Kidney capillary endothelial cell (primary cell): ENCODE measurements at regions not wholly inside any gene's neighbourhood (a gene's known extent, or its start where the extent isn't known, plus 50 kb on each side); places are given as distances from the start of the nearest gene placed in this dataset.
A peak's percentile ranks its signal among the peaks of the same experiment; 100 is the strongest.
"Not testable (repeated sequence)": the region's sequence is repeated elsewhere in the genome, so short reads cannot be mapped to it uniquely, and the experiment has no call there.

ENCODE experiments used
- DNase-seq: peaks from one replicate; pipeline ENCODE4 v3.0.0-alpha.2; 2018; ENCODE audit warnings: low spot score

DNA sequence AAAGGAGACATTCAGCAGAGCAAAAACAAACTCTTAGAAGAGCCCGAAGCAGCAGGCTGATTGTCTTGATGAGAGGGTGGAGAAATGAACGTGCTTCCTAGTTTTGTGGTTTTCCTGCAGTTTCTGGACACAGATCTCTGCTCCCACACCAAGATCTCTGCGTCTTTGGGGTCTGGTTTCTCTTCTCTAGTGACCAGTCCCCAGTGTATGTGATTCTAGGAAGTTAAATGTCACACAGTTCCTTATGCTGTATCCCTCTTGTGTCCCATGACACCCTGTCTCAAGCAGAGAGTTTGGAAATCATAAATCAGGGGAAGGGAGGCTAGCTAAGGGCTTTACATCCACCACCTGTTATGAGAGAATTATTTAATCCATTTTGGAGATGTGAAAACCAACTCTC, 55.4 kb upstream of the KLF14 start:
- DNase-seq: no peak

- DNase-seq: no peak
Observed at GRCh38 chr7:130791746-130792145, 57.7 kb upstream of the KLF14 start.

DNA sequence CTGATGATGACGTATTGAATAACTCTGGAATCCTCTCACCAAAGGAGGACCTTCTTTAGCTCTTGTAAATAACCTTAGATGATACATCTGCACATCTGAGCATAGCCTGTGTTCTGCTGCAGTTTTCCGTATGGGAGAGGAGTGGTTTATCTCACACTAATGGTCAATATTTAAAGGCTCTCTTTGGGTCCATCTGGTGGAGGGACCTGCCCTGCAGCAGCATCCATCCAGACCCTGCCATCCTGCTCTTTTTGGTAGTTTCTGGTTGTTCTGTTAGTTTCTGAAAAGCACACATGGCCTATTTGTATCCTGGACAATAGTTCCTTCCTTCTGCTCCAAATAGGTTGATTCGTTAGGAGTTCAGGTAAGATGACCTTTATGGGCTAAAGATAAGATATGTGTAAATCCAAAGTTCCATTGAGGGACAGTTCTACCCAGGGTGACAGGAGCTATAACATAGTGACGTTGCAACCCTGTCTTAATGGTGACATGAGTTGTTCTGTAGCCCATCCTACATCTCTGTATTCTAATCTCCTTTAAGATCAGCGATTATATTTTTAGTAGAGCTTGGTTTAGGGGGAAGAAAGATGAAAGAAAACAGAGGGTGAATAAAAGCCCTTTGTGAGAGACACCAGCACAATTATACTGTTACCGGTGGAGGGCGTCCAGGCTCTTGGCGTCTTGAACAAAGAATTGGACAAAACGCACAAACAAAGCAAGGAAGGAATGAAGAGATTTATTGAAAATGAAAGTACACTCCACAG, 60.0 kb upstream of the KLF14 start:
- DNase-seq: no peak

- DNase-seq: no peak
Observed at GRCh38 chr7:130794619-130794922, 60.6 kb upstream of the KLF14 start.

GRCh38 chr7:130796425-130796824, 62.4 kb upstream of the KLF14 start:
- DNase-seq: not testable (repeated sequence)

- no peak for DNase-seq
Observed at GRCh38 chr7:130803127-130803526, 69.1 kb upstream of the KLF14 start.

DNA sequence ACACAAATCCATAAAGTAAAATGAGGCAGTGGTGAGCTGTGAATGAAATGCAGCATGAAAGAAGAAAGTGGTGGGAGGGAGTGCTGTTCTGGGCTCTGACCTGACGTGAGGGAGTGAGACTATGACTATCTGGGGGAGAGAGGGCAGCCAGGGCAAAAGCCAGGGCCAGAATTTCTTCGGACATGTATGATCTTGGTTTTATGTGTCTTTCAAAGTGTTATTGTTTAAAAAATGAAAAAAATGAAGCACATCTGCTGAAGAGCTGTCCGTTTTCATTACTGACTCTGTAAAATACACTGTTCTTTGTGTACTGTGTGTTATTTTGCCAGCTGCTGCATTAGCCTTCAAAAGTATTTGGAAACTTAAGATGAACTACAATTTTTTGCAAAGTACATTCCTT, 70.2 kb upstream of the KLF14 start:
- DNase-seq: no peak

- not testable (repeated sequence) for DNase-seq
Observed at GRCh38 chr7:130812819-130813218, 78.8 kb upstream of the KLF14 start.

- DNase-seq: no peak
Observed at GRCh38 chr7:130814778-130815335, 80.8 kb upstream of the KLF14 start.

DNA sequence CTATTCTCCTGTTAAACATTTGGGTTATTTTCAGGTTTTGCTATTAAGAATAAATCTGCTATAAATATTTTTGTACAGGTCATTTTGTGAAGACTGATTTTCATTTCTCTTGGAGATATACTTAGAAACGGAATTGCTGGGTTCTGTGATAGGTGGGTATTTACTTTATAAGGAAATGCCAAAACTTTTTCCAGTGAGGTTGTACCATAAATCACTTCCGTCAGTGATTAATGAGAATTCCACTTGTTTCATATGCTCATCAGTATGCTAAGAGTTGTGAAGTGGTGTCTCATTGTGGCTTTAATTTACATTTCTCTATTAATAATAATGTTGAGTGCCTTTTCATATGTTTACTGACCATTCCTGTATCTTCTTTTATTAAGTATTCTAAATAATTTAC, 84.0 kb upstream of the KLF14 start:
- DNase-seq: no peak

- no peak for DNase-seq
Observed at GRCh38 chr7:130821864-130822263, 87.9 kb upstream of the KLF14 start.

DNA sequence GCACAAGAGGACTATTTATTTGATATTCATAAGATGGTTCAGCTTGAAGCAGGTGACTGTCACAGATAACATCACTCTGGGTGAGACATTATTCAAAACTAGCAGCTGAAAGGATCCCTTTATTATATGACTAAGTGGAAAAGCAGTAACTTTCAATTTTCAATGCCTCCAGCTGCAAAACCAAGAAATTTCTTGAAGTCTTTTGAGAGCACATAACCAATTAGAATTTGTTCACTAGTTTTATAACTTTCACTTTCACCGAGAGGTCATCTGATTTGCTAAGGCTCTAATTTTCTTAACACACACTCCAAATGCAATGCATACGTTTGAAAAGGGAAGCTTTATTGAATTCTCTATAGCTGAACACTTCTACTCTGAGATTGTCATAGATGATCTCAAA, 88.6 kb upstream of the KLF14 start:
- no peak for DNase-seq

DNA sequence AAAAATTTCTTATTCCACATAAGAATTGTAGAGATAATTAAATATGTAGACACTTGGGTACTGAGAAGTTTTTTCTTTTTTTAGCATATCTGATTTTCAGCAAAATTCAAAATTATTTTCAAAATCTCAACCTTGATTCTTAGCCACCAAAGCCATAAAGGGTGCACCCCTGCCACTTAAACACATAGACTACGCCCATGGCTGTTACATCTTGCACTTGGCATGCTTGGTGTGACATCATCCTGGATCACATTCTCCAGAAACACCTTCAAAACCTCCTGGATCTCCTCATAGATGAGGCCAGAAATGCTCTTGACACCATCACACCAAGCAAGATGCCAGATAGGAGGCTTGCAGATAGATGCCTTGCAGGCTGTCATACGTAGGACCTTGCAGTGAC, 89.1 kb upstream of the KLF14 start:
- no peak for DNase-seq

DNA sequence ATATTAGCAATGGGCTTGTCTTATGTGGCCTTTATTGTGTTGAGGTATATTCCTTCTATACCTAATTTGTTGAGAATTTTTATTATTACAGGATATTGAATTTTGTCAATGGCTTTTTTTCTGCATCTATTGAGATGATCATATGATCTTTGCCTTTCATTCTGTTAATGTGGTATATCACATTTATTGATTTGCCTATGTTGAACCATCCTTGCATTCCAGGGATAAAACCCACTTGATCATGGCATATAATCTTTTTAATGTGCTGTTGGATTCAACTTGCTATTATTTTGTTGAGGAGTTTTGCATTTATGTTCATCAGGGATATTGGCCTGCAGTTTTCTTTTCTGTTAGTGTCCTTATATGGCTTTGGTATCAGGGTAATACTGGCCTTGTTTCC, 91.8 kb upstream of the KLF14 start:
- DNase-seq: no peak

DNA sequence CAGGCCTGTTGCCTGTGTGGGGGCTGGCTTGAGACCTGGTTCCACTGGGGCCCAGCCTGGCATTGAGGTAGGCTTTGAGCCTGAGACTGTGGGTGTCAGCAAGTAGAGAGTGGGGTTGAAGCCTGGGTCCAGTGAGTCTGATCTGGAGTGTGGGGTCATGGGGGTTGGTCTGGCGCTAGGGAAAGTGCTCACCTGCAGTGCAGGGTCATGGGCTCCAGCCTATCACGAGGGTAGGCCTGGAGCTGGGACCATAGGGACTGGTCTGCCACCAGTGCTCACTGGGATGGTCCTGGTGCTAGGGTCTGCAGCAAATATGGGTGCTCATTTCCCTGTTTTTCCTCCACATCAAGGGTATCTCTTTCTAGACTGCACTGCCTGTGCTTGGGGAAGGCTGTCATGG, 95.4 kb upstream of the KLF14 start:
- DNase-seq: no peak

GRCh38 chr7:130831322-130831721, 97.3 kb upstream of the KLF14 start:
- no peak for DNase-seq

DNA sequence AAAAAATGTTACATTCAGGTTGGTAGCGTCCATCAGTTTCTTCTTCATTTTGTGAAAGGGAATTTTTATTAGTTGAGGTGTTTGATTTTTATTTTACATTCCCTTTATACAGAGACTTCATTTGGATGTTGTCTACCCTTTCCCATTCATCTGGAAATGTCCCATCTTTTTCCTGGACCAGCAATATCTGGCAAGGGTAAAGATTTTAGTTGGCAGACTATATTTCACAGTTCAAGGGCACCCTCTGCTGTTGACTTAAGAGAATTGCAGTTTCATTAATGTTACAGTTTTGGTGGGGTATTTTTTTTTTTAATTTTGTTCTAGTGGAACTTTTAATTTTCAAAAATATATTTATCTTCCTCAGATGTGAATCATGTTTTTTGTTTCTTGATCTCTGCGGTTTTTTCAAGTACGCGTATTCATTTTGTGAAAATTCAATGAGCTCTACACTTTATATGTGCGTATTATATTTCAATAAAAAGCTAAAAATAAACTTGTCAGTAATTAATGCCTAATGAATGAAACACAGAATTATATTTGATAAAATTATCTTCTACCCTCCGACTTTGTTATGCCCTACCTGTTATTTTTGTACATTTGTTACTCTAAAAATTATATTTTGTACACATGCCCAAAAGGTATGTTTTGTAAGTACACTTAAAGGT, 97.9 kb upstream of the KLF14 start:
- DNase-seq: peak; percentile 46

DNA sequence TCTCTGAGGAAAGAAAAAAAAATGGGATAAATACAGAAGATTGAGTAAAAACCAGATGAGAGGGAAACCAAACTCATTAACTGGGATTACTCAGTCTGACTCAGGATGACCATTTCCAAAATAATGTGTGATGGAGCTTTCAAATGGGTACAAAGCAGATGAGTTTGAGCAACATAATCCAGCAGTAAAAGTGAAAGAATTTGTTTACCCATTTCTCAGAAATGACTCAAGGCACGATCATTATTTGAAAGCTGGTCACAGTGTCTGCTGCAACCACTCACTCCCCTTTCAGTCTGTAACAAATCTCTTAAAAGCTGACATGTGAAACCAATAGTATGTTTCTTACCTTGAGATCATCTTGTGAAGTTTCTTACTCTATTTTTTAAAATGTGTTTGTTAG, 104.7 kb upstream of the KLF14 start:
- peak; percentile 77 for DNase-seq

DNA sequence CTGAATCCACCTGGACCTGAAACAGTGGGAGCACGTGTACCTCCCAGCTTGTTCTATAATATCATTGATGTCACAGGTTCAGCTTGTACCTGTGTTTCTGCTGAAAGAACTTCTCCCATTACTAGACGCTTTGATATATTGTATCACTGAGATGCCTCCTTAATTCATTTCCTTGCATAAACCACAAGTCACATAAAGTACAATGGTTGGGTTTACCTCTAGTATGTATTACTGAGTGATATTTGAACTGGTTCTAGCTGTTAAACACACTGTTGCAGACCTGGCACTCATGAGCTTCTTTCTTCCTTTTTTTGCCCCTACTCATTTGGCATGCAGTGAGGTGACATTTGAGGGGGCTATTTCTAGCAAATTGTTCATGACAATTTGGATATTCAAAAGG, 106.6 kb upstream of the KLF14 start:
- no peak for DNase-seq

GRCh38 chr7:130841416-130841815, 107.4 kb upstream of the KLF14 start:
- no peak for DNase-seq

DNA sequence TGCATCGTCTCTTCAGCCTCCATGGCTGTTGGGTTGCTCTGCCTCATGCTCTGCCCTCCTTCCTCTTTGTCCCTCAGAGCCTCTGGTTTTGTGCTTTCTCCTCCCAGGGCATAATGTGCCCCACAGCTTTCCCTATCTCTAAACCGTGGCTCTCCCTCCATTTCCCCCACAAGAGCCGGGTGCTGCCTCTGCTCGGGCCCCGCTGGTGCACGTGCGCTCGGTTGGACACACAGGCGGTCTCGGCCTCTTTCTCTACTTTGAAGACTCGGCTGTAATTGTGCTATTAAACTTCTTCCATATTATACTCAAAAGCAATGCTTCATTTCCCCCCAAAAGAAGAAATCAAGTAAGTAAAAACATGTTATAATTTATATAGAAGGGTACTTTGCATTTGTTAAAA, 109.7 kb upstream of the KLF14 start:
- no peak for DNase-seq

DNA sequence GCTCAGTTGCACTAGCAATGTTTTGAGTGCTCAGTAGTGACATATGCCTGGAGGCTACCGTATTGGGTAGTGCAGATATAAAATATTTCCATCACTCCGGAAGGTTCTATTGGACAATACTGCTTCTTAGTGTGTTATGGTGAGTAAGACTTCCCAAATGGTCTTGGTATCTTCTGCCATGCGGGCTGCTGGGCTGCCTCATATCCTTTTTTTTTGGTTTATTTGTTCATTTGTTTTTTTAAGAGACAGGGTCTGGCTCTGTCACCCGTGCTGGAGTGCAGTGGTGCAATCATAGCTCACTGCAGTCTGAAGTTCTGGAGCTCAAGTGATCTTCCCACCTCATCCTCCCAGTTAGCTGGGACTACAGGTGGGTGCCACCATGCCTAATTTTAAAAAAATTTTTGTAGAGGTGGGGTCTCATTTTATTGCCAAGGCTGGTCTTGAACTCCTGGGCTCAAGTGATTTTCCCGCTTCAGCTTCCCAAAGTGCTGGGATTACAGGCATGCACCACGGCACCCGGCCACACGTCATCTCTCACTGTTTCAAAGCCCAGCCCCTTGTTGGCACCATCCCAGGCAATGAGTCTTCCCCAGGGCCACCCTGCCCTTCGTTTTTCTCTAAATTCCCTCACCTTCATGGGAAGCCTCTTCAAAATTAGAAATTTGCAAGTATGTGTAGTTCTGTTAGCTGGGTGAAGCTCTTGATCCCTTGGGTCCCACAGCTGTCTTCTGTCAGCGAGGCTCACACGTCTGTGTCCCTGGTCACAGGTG, 111.0 kb upstream of the KLF14 start:
- no peak for DNase-seq

- no peak for DNase-seq
Observed at GRCh38 chr7:130845581-130846085, 111.6 kb upstream of the KLF14 start.
